Posterior vena cava (tissue), 2 donors: ENCODE measurements at regions not wholly inside any gene's neighbourhood (a gene's known extent, or its start where the extent isn't known, plus 50 kb on each side); places are given as distances from the start of the nearest gene placed in this dataset.
A peak's percentile ranks its signal among the peaks of the same experiment; 100 is the strongest.

Source experiments
- DNase-seq: peaks from one replicate; pipeline ENCODE4 v3.0.0-alpha.2; 2020; ENCODE audit warnings: low spot score
- intact Hi-C, 2 donors: fragments of 100-400 bp; cut with DNase I; formaldehyde crosslinking; loops; one replicate each; pipeline versions ENCODE4 v1.14.1 to v1.14.2; 2022 to 2023
- donor health status: DM: yes; HTN: yes; CAD: no.
- donor health status: DM: yes; HTN: yes; CAD: no.

DNA sequence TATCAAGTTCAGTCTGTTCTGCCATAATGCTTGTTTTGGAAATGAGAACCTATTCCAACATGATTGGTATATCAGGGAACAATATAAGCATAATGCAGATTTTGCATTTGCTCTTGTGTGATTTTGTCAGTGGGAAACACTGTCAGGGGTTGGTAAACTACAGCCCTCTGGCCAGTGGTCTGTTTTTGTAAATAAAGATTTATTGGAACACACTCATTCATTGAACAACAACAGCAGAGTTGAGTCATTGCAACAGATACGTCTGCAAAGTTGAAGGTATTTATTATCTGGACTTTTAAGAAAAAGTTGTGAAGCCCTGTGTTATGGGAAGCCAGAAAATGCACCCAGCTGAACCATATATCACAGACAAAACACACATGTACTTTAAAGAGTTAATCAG is 83.1 kb downstream of the MCFD2 start:
- intact Hi-C loops: no loop called here

DNA sequence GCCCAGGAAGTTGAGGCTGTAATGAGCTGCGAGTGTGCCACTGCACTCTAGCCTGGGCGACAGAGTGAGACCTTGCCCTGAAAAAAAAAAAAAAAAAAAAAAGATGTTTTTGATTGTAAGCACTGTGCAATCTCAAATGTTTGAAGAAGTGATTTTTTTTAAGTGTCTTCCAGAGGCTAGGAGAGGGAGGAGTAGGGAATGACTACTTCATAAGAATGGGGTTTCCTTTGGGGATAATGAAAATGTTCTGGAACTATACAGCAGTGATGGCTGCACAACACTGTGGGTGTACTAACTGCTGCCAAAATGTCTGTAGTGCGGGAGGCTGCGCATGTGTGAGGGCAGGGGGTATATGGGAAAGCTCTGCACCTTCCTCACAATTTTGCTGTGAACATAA is 83.7 kb downstream of the MCFD2 start:
- no peak for DNase-seq

More for the DNA sequence above, 83.1 kb downstream of the MCFD2 start:
- DNase-seq: no peak

DNA sequence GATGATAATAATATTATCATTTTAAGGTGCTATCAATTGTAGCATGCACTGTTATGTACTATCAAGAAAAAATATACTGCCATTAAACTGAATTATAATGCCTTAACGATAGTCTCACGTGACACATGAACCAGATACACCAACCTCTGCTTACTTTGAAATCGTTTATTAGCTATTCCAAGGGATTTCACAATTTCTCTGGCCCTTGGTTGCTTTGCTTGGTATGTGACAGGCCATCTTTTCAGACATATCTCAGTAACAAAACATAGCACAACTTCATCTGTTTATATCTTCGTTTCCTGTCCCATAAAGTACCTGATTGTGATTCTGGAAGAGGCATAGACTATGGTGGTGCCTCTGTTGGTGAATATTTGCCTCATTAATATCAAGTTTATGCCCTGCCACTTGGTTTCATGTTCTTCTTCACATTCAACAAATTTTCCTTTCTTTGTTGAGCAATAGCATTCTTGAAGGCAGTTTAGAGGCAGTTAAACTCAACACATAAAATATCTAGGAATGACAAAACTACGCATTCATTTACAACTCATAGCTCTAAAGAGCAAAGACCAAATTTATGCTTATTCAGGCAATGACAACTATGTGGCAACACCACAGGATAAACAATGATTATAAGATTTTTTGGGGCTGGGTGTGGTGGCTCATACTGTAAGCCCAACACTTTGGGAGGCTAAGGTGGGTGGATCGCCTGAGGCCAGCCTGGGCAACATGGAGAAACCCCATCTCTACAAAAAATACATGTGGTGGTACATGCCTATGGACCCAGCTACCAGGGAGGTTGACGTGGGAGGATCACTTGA is 84.3 kb downstream of the MCFD2 start:
- no peak for DNase-seq
- intact Hi-C loops: no loop called here

More for the DNA sequence above, 83.7 kb downstream of the MCFD2 start:
- intact Hi-C loops: no loop called here

DNA sequence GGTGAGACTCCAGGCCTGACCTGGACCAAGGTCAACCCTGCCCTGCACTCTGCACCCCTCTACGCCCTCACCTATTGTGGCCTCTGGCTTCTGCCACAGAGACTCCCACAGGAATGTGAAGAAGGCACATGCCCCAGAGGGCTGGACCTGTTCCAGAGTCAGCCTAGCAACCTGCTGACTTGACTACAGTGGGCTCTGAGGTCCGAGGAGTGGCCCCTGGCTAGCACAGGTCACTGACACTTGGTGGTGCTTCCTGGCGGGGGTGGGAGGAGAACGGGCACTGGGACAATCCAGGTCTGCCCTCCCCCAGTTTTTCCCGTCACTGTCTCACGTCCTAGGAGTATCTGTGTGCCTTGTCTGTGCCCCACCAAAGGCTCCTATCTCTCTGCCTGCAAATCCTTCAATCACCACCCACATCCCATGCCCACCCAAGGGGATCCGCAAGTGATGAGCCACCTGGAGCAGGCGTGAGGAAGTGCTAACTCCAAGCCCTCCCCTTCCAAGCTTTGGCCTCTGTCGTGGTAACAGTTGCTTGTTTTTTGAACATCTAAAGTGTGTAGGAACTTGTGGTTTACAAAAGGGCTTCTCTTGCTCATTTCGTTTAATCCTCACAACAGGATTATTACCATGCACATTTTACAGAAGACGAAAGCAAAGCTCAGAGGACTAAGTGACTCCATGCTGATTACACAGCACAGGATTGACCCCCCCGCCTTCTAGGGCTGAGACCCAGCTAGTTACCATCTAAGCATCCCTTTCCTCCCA is 86.2 kb downstream of the MCFD2 start:
- intact Hi-C loops: no loop called here
- DNase-seq: no peak

DNA sequence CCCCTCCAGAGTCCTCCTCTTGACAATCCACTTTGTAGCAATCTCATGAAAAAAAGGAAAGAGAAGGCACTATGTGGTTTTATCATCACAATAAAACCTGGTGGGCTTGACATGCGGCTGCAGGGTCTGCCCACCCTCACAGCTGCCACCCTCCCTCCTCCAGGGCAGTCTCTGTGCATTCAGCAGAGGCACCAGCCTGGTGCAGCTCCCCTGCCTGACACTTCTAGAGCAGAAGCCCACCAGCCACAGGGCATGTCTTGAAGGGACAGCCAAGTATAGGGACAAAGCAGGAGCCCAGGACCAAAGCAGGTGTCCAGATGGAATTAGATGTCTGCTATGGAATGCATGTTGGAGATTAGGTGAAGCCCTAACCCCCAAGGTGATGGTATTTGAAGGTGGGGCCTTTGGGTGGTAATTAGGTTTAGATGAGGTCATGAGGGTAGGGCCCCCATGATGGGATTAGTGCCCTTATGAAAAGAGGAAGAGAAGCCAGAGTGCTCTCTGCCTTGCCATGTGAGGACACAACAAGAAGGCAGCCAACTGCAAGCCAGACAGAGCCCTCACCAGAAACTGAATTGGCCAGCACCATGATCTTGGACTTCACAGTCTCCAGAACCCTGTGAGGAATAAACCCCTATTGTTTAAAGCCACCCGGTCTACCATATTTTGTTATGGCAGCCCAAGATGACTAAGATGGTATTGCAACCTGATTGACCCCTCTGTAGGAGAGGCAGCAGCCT is 86.9 kb downstream of the MCFD2 start:
- no peak for DNase-seq
- intact Hi-C loops: no loop called here

DNA sequence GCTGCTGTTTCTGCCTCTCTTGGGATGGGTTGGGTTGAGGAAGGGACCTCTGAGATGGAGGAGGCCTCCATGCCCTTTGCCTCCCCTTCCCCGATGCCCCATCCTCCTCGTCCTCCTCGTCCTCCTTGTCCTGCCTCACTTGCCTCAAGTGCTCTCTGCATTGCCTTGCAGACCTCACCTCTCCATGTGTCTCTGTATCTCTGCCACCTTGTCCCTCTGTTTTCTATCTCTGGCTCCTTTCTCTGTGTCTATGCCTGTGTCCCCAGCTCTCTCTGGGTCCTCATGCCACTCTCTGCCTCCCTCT is 87.5 kb downstream of the MCFD2 start:
- no peak for DNase-seq
- intact Hi-C loops: no loop called here

DNA sequence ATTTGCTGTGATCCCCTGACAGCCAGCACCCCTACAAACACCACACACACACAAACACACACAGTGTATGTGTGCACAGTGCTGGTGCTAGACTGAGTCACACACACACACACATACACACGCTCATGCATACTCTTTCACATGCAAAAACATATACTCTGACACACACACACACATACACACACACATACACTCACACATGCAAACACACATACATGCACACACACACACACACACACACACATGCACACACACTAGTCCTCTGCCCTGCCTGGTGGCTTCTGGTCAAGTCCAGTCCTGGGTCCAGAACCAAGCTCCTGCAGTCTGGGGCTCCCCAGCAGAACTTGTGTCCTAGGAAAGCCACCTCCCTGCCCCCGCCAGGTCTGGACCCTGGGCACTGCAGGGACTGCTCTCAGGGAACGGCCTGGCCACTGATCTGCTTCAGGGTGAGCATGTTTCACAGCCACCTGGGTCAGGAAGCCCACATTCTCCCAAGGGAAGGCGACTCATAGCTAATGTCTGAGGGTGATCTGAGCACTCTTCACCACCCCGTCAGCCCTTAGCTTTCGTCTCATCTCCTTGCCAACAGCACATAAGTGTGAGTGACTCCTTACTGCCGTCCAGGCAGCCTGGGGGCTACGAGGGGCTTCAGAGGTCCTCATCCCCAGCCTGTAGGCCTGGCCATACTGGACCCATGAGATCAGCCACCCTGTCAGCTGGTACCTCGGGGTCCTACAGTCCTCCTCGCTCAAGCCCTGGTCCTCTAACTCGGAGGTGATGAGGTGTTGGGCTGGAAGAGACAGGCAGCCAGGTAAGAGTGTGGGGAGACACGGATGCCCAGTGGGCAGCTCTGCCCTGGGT is 88.1 kb downstream of the MCFD2 start:
- intact Hi-C loops: no loop called here
- no peak for DNase-seq

DNA sequence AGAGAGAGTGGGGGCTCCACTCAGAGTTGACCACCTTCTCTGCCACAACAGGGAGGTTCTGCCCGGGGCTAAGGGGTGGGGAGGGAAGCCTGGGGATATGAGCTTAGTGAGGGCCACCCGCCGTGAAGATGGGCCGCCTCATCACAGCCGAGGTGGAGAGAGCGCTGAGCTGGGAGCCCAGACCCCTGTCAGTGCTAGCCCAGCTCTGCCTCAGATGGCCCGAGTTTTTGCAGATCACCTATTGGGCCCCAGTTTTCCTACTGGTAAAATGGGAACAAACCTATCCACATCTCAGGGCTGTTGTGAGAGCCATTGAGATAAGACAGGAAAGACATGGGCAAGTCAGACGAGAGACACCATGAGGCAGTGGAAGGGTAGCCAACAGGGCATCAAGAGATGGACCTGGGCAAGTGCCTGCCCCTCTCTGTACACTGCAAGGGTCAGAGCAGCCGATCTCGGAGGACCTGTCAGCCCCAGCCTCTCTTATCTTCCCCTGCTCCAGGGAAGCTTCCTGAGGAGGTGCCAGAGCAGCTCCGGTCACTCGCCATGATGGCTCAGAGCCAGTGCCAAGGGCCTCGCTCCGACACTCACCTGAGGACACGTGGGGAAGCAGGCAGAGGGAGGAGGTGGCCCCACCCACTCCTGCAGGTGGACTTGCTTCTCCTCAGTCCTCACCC is 88.9 kb downstream of the MCFD2 start:
- DNase-seq: no peak
- intact Hi-C loops: no loop called here

DNA sequence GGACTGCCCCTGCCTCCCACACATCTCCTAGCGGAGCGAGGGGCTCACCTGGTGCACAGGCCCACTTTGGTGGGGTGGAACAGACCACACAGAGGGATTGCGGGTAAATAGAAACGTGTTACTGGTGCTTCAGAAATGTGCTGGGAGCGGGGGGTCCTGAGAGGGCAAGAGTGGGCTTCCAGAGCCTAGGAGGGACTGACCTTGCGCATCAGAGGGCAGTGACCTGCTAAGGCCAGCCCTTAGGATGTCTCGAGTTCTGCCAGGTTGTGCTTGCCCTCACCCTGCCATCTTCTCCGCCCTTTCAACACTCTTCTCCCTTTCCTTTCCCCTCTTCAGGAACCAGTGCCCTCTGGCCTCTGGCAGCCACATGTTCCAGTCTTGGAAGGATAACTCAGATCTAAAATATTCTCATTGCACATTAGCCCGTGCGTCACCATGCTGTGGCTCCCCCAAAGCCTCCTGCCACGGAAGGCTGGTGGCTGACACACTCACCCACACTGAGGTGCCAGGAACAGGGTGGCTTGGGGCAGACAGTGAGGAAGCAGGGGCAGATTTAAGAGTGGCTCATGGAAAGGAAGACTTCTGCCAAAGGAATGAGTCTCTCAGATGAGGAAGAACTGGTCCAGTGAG is 89.6 kb downstream of the MCFD2 start:
- intact Hi-C loops: no loop called here
- DNase-seq: no peak

DNA sequence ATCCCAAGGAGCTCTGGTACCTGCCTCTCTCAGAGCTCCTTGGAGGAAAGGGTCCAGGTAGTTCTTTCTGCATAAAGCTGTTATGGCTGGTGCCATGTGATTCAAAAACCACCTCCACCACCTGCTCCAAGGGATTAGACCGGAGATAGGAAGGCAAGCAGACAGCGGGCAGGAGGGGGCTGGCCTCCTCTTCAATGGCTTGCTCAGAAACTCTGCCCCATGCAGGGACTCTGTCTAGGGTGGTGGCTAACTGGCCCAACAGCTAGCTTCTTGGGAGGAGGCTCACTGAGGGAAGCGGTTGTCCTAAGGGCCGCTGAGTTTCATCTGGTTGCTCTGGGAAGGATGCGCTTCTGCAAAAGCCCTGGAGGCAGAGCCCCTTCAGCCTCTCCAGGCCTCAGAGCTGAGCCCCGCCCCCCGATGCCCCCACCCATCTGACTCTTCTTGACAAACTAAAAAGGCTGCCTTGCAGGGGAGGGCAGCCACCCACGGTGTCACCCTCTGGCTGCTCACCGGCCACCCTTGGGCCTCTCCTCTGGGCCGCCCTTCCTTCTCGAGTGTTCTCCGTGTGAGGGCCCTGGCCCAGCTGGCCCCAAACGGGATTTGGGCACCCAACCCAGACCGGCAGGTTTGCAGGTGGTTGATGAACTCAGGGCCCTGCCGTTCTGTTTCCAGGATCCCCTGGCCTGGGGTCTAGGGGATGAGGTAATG is 90.2 kb downstream of the MCFD2 start:
- DNase-seq: no peak
- intact Hi-C loops: no loop called here

DNA sequence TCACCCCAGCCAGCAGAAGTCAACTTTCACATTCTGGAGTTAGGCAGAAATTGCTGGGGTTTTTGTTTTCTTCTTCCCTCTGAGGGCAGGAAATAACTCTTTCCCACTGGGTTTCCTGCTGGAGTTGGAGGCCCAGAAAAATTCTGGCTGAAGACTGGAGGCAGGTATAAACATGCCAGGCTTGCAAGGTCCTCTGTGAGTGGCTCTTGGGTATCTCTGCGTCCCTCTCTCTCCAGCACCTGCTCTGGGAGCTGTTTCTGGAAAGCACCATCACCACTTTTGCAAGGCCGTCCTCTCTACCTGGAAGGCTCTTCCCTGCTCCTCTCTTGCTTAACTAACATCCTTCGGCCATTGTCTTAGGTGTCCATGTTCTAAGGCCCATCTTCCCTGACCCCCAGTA is 91.0 kb downstream of the MCFD2 start:
- DNase-seq: no peak
- intact Hi-C loops: no loop called here

DNA sequence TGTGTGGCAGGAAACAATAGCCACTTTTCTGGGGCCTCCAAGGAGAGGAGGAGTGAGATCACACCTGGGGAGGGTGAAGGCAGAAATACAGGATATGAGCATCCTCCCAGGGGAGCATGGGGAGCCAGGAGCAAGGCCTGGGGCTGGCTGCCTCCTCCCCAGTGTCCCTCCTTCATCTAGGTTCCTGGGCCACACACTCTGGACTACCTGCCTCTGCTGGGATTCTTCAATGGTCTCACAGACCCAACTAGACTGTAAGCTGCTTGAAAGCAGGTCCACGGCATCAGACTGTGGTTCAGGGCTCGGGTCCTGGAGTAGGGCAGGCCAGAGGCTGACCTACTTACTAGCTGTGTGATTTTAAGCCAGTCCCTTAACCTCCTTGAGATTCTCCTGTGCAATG is 94.0 kb downstream of the MCFD2 start:
- intact Hi-C loops: no loop called here
- no peak for DNase-seq

DNA sequence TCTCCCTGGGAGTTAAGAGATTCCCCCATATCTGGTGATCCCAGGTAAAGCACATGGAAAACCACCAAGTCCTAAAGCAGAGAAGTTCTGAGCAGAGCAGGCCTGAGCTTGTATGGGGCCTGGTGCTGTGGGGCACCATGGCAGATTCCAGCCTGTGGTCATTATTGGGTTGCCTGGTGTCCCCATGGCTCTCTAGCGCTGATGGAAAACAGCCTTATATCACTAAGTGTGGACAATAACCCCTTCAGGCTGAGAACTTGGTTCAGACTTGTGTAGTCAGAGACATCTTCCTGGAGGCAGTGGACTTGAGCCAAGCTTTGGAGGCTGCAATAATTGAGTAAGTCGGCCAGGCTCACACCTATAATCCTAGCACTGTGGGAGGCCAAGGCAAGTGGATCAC is 96.8 kb downstream of the MCFD2 start:
- intact Hi-C loops: no loop called here
- no peak for DNase-seq

DNA sequence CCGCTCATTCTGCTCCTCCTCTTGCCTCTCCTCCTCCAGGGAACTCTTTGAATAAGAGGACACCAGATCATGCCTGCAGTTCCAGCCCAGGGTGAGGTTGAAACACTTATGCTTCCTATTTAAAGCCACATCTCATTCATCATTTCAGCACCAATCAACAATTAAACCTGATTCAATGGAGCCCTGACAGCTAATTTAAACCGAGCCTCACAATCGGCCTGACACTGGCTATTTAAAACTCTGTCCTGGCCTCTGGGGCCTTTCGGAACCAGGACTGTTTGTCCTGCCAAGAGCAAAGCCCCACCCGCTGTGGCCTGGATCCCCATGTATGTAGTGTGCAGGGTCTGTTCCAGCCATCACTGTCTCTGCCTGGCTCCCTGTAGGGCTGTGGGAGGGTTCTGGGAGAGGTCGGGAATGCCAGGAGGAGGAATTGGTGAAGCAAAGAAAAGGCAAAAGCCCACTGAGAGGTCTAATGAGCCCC is 97.4 kb downstream of the MCFD2 start:
- peak; percentile 94 for DNase-seq
- intact Hi-C loops: no loop called here

DNA sequence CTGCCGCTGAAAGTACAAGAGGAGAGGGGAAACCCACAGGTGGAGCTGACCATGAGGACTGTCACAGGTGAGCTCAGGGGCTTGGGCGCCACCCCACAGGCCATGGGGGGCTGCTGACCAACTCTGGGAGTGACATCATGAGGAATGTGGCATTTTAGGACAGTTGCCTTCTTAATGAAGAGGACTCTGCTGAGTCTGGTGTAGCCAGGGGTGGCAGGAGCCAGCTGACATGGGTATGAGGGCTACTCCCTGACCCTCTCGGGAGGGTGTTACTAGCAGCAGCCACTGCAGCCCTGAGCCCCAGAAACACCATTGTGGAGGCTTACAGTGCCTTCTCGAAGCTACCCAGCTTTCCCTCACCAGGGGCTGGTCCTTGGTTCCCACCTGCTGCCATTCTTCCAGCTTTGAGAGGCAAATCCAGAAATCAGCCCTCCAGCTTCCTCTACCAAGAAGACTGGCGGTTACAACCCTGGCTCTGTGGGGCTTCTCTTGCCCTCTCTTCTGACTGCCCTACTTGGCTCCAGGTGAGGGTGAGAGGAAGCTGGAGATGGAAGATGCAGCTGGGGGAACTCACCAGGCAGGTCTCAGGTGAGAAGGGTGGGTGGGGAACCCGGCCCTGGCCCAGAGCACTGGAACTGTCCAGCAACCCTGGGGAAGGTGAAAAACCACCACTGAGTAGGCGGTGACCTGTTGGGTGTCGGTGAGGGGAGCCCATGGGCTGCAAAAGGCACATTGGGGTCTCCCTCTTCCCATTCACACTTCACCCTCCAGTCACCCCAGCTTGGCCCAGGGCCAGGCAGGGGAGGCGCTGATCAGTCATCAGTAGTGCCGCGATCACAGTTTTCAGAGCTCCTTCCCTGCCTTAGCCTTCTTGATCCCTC is 98.5 kb downstream of the MCFD2 start:
- no peak for DNase-seq
- intact Hi-C loops: no loop called here

DNA sequence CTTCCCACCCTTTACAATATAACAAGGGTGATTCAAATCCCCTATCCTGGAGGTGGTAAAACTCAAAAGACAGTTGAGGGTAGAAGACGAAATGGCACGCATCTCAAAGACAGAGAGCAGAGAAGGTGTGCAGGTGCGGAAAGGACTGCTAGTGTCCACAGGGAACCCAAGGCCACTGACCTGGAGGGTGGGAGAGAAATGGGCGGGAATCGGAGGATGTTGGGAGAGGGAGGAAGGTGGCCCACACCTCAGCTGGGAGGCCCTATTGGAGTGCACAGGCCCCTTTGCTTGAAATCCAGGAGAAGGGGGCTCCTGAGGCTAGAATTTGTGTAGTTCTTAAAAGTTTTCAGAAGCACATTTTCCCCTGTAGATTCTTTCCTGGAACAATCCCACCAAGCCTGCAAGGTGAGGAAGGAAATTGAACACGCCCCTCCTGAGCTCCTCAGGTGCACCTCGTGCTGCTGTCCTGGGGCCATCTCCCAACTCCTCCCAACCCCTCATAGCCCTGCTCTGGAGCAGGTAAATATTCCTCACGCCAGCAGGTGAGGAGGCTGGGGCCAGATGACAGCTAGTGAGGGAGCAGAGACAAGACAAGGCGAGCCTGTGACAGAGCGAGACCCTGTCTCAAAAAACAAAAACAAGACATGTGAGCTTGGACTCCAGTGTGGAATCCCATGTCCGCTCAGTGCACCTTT is 99.3 kb downstream of the MCFD2 start:
- DNase-seq: no peak
- intact Hi-C loops: no loop called here
